Right atrium auricular region (tissue), 2 donors: ENCODE measurements at regions not wholly inside any gene's neighbourhood (a gene's known extent, or its start where the extent isn't known, plus 50 kb on each side); places are given as distances from the start of the nearest gene placed in this dataset.

Experiments used
- DNase-seq: peaks from one replicate; pipeline ENCODE4 v3.0.0-alpha.2; 2019; ENCODE audit warnings: low spot score
- H3K27ac ChIP-seq, 2 donors: fragments of 200-600 bp; sonication (generic); 1 replicate in 1 of 2; 2 replicates in 1 of 2; pipeline ENCODE4 v1.5.1; 2016 to 2019
- H3K27me3 ChIP-seq, 2 donors: fragments of 200-600 bp; sonication (generic); one replicate each; pipeline versions ENCODE4 v1.5.1 to v1.6.0; 2017 to 2019
- H3K36me3 ChIP-seq: fragments of 200-600 bp; sonication (generic); one replicate; pipeline ENCODE4 v1.5.1; 2016
- H3K4me1 ChIP-seq, 2 donors: fragments of 200-600 bp; sonication (generic); one replicate each; pipeline versions ENCODE4 v1.5.1 to v1.6.0; 2017 to 2019
- H3K4me3 ChIP-seq, 2 donors: fragments of 200-600 bp; sonication (generic); 1 replicate in 1 of 2; 2 replicates in 1 of 2; pipeline ENCODE4 v1.5.1; 2017 to 2019; ENCODE audit warnings: mild to moderate bottlenecking in 1 of 2, moderate library complexity in 1 of 2
- H3K9me3 ChIP-seq, 2 donors: fragments of 200-600 bp; sonication (generic); one replicate each; pipeline ENCODE4 v1.5.1; 2019
- TF ChIP-seq, protein P1 (sequence below), 2 donors: fragments of 200-600 bp; sonication (generic); IDR thresholded peaks; one replicate each; pipeline ENCODE4 v1.5.1; 2019; ENCODE audit warnings: antibody characterized with exemption in 2 of 2

DNA sequence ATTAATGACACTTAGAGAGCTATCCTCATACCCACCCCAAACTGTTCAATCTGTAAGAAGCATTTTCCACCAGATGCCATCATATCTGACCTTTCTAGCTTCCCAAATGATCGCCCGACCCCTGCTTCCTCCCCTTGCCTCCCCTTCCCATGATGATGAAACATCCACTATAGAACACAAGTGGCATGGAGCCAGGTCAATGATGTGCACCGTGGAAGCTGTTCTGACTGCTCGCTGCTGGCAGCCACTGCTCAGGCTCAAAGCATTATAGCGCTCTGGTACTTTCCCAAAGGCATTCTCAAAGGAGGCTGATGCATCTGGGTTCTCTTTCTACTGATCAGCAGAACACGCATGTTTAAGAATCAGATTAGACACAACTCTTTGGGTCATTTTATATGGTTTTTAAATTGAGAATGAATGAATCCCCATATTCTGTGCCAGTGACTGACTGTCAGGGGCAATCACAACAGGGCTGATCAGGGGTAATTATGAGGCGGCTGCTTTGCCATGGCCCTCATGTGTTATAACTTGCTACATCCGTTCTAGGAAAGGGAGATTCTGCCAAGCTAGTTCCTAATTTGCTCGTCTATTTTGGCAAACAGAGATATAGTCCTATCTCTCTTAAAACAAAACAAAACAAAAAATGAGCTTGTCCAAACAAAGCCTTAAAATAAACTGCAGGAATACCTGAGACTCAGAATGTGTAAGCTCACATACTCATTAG is 343.7 kb downstream of the ENC1 start:
- no peak for DNase-seq
- Histone ChIP-seq H3K36me3 (no peaks in the 10 kb centered on the region), H3K27ac (no peak overlapping the region), H3K4me1 (peaks cover 0 to 10% of the 10 kb centered on the region in 2 donors), H3K9me3 (no peaks in the 10 kb centered on the region), H3K27me3 (no peaks in the 10 kb centered on the region), H3K4me3 (no peak overlapping the region)
- TF ChIP-seq, protein P1, sequence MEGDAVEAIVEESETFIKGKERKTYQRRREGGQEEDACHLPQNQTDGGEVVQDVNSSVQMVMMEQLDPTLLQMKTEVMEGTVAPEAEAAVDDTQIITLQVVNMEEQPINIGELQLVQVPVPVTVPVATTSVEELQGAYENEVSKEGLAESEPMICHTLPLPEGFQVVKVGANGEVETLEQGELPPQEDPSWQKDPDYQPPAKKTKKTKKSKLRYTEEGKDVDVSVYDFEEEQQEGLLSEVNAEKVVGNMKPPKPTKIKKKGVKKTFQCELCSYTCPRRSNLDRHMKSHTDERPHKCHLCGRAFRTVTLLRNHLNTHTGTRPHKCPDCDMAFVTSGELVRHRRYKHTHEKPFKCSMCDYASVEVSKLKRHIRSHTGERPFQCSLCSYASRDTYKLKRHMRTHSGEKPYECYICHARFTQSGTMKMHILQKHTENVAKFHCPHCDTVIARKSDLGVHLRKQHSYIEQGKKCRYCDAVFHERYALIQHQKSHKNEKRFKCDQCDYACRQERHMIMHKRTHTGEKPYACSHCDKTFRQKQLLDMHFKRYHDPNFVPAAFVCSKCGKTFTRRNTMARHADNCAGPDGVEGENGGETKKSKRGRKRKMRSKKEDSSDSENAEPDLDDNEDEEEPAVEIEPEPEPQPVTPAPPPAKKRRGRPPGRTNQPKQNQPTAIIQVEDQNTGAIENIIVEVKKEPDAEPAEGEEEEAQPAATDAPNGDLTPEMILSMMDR (IDR thresholded peaks at IDR 0.05) = no peak

DNA sequence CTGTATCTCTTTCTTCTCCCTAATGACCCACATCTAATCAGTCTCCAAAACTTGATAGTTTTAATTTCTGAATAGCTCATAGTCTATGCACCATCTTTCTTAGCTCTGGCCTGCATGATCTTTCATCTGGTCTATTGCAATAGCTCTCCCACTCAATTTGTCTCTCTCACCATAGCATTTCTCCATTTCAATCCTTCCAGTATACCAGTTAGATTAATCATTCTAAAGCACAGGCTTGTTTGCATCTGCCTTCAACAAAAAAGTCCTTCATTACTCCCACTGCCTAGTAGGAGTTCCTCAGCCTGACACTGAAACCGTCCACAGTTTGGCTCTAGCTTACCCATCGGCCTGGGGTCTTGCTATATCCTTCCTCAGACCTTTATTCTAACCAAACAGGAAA is 344.9 kb downstream of the ENC1 start:
- H3K36me3 ChIP-seq = no peaks in the 10 kb centered on the region
- DNase-seq = no peak
- no peaks in the 10 kb centered on the region for H3K9me3 ChIP-seq
- H3K27ac ChIP-seq = no peak overlapping the region
- TF ChIP-seq, protein P1 (IDR thresholded peaks at IDR 0.05) = no peak
- no peak overlapping the region for H3K4me3 ChIP-seq
- H3K4me1 ChIP-seq = peaks cover 0 to 10% of the 10 kb centered on the region in 2 donors
- no peaks in the 10 kb centered on the region for H3K27me3 ChIP-seq

DNA sequence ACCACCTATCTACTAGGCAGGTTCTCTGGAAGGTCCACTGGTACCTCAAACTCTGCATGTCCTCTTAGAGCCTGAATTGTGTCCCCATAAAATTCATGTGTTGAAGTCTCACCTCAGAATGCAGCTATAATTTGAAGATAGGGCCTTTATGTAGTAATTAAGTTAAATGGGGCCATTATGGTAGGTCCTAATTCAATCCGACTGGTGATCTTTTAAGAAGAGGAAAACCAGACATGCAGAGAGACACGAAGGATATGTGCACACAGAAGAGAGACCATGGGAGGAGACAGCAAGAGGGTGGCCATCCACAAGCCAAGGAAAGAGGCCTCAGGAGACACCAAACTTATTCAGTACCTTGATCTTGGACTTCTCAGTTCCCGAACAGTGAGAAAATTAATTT is 345.4 kb downstream of the ENC1 start:
- Histone ChIP-seq H3K27me3 (no peaks in the 10 kb centered on the region), H3K4me1 (peaks cover 0 to 10% of the 10 kb centered on the region in 2 donors), H3K27ac (no peak overlapping the region), H3K4me3 (no peak overlapping the region), H3K36me3 (no peaks in the 10 kb centered on the region), H3K9me3 (no peaks in the 10 kb centered on the region)
- TF ChIP-seq, protein P1 (IDR thresholded peaks at IDR 0.05) = no peak
- no peak for DNase-seq

GRCh38 chr5:74294231-74294705 is 346.3 kb downstream of the ENC1 start:
- no peak overlapping the region for H3K27ac ChIP-seq
- H3K4me3 ChIP-seq = no peak overlapping the region
- DNase-seq = no peak
- peaks cover 0 to 10% of the 10 kb centered on the region in 2 donors for H3K4me1 ChIP-seq
- no peaks in the 10 kb centered on the region for H3K36me3 ChIP-seq
- no peaks in the 10 kb centered on the region for H3K9me3 ChIP-seq
- TF ChIP-seq, protein P1 (IDR thresholded peaks at IDR 0.05) = no peak
- no peaks in the 10 kb centered on the region for H3K27me3 ChIP-seq

- peaks cover 0 to 11% of the 10 kb centered on the region in 2 donors for H3K4me1 ChIP-seq
- no peak overlapping the region for H3K4me3 ChIP-seq
- no peak overlapping the region for H3K27ac ChIP-seq
- no peak for DNase-seq
- TF ChIP-seq, protein P1 (IDR thresholded peaks at IDR 0.05) = no peak
- H3K9me3 ChIP-seq = no peaks in the 10 kb centered on the region
- no peaks in the 10 kb centered on the region for H3K27me3 ChIP-seq
- no peaks in the 10 kb centered on the region for H3K36me3 ChIP-seq
These were observed 347.3 kb downstream of the ENC1 start for GRCh38 chr5:74293182-74293581.
